ENCODE measurements at regions not wholly inside any gene's neighbourhood (a gene's known extent, or its start where the extent isn't known, plus 50 kb on each side); places are given as distances from the start of the nearest gene placed in this dataset.

GRCh38 chr4:129498626-129499025 lies 402.7 kb downstream of the C4orf33 start:
- Mint-ChIP-seq H3K4me3 (ENCODE audit: unreplicated experiment) (no peak overlapping the region), H3K9me3 (ENCODE audit: unreplicated experiment) (no peaks in the 10 kb centered on the region), H3K36me3 (ENCODE audit: unreplicated experiment) (no peaks in the 10 kb centered on the region), H3K27me3 (ENCODE audit: unreplicated experiment) (no peaks in the 10 kb centered on the region), H3K4me1 (ENCODE audit: unreplicated experiment) (no peaks in the 10 kb centered on the region), H3K27ac (ENCODE audit: unreplicated experiment) (no peak overlapping the region)
- TF ChIP-seq, protein P1, sequence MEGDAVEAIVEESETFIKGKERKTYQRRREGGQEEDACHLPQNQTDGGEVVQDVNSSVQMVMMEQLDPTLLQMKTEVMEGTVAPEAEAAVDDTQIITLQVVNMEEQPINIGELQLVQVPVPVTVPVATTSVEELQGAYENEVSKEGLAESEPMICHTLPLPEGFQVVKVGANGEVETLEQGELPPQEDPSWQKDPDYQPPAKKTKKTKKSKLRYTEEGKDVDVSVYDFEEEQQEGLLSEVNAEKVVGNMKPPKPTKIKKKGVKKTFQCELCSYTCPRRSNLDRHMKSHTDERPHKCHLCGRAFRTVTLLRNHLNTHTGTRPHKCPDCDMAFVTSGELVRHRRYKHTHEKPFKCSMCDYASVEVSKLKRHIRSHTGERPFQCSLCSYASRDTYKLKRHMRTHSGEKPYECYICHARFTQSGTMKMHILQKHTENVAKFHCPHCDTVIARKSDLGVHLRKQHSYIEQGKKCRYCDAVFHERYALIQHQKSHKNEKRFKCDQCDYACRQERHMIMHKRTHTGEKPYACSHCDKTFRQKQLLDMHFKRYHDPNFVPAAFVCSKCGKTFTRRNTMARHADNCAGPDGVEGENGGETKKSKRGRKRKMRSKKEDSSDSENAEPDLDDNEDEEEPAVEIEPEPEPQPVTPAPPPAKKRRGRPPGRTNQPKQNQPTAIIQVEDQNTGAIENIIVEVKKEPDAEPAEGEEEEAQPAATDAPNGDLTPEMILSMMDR (IDR thresholded peaks at IDR 0.05): no peak
- DNase-seq (ENCODE audit: extremely low spot score, unreplicated experiment): no peak

DNA sequence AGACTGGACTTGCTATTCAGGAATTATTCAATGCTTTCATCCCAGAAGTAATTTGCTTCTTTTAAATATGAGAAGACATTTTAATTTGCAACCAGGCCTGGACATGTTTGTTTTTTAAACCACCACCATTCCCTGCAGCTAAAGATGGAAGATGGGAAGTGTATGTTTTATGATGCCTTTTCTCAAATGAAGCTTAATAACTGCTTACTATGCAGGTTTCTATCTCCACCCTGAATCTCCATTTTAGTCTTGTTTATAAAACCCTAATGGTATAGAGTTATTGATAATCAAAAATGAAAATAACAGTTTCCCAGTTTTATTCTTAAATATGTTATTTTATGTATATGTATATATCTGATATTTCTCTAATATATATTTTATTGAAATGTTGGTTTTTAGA lies 418.9 kb downstream of the C4orf33 start:
- Mint-ChIP-seq H3K27ac (ENCODE audit: unreplicated experiment) (no peak overlapping the region), H3K36me3 (ENCODE audit: unreplicated experiment) (no peaks in the 10 kb centered on the region), H3K4me3 (ENCODE audit: unreplicated experiment) (no peak overlapping the region), H3K9me3 (ENCODE audit: unreplicated experiment) (no peaks in the 10 kb centered on the region), H3K27me3 (ENCODE audit: unreplicated experiment) (no peaks in the 10 kb centered on the region), H3K4me1 (ENCODE audit: unreplicated experiment) (no peaks in the 10 kb centered on the region)
- TF ChIP-seq, protein P1 (IDR thresholded peaks at IDR 0.05): no peak
- no peak for DNase-seq (ENCODE audit: extremely low spot score, unreplicated experiment)

GRCh38 chr4:129515356-129515755 lies 419.4 kb downstream of the C4orf33 start:
- Mint-ChIP-seq H3K9me3 (ENCODE audit: unreplicated experiment) (no peaks in the 10 kb centered on the region), H3K4me1 (ENCODE audit: unreplicated experiment) (no peaks in the 10 kb centered on the region), H3K4me3 (ENCODE audit: unreplicated experiment) (no peak overlapping the region), H3K27me3 (ENCODE audit: unreplicated experiment) (no peaks in the 10 kb centered on the region), H3K36me3 (ENCODE audit: unreplicated experiment) (no peaks in the 10 kb centered on the region), H3K27ac (ENCODE audit: unreplicated experiment) (no peak overlapping the region)
- TF ChIP-seq, protein P1 (IDR thresholded peaks at IDR 0.05): no peak
- DNase-seq (ENCODE audit: extremely low spot score, unreplicated experiment): no peak

DNA sequence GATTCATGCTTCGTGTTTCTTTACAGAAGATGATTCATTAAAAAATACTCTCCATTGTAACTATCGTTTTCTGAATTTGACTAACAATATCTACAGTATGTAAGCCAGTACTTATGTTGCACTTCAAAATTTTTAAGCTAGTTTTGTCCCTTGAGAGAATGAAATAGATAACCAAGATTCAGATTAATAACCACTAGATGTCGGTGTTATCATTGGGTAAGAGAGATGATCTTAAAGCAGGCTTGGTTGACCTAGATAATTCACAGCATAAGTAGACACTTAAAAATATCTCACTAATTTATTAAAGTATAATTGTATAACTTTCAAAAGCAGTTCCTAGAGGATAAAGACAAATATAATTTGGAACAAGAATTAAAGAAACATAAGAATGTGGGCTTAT lies 430.9 kb downstream of the C4orf33 start:
- H3K4me1 Mint-ChIP-seq (ENCODE audit: unreplicated experiment): no peaks in the 10 kb centered on the region
- TF ChIP-seq, protein P1 (IDR thresholded peaks at IDR 0.05): peak; percentile 47

GRCh38 chr4:129531253-129531652 lies 435.3 kb downstream of the C4orf33 start:
- Mint-ChIP-seq H3K27me3 (ENCODE audit: unreplicated experiment) (no peaks in the 10 kb centered on the region), H3K27ac (ENCODE audit: unreplicated experiment) (no peak overlapping the region)

More for the DNA sequence above, 430.9 kb downstream of the C4orf33 start:
- Mint-ChIP-seq H3K27me3 (ENCODE audit: unreplicated experiment) (peaks cover 2% of the 10 kb centered on the region), H3K27ac (ENCODE audit: unreplicated experiment) (no peak overlapping the region), H3K9me3 (ENCODE audit: unreplicated experiment) (no peaks in the 10 kb centered on the region), H3K4me3 (ENCODE audit: unreplicated experiment) (no peak overlapping the region), H3K36me3 (ENCODE audit: unreplicated experiment) (no peaks in the 10 kb centered on the region)
- no peak for DNase-seq (ENCODE audit: extremely low spot score, unreplicated experiment)

More at GRCh38 chr4:129531253-129531652, 435.3 kb downstream of the C4orf33 start:
- DNase-seq (ENCODE audit: extremely low spot score, unreplicated experiment): no peak
- no peaks in the 10 kb centered on the region for H3K36me3 Mint-ChIP-seq (ENCODE audit: unreplicated experiment)
- no peaks in the 10 kb centered on the region for H3K9me3 Mint-ChIP-seq (ENCODE audit: unreplicated experiment)
- TF ChIP-seq, protein P1 (IDR thresholded peaks at IDR 0.05): no peak
- no peaks in the 10 kb centered on the region for H3K4me1 Mint-ChIP-seq (ENCODE audit: unreplicated experiment)
- no peak overlapping the region for H3K4me3 Mint-ChIP-seq (ENCODE audit: unreplicated experiment)
